DMS 273 (cell line): ENCODE measurements at regions not wholly inside any gene's neighbourhood (a gene's known extent, or its start where the extent isn't known, plus 50 kb on each side); places are given as distances from the start of the nearest gene placed in this dataset.
"Not testable (repeated sequence)": the region's sequence is repeated elsewhere in the genome, so short reads cannot be mapped to it uniquely, and the experiment has no call there.

Source experiments
- DNase-seq: peaks from one replicate; lab custom pipeline; 2025; ENCODE audit not compliant: unreplicated experiment; lab: John Stamatoyannopoulos, UW

- DNase-seq: no peak
These were observed 766.7 kb downstream of the GBE1 start for GRCh38 chr3:80994767-80995166.

- DNase-seq: no peak
These were observed 767.3 kb downstream of the GBE1 start for GRCh38 chr3:80994085-80994665.

- DNase-seq: no peak
These were observed 768.1 kb downstream of the GBE1 start for GRCh38 chr3:80993241-80993945.

- no peak for DNase-seq
These were observed 777.7 kb downstream of the GBE1 start for GRCh38 chr3:80983753-80984152.

- DNase-seq: no peak
These were observed 783.1 kb downstream of the GBE1 start for GRCh38 chr3:80978216-80978969.

- no peak for DNase-seq
These were observed 791.2 kb downstream of the GBE1 start for GRCh38 chr3:80970292-80970691.

- no peak for DNase-seq
These were observed 831.9 kb downstream of the GBE1 start for GRCh38 chr3:80929576-80929975.

GRCh38 chr3:80914854-80915253, 846.6 kb downstream of the GBE1 start:
- DNase-seq: no peak

- DNase-seq: no peak
These were observed 863.2 kb downstream of the GBE1 start for GRCh38 chr3:80898211-80898610.

- DNase-seq: not testable (repeated sequence)
These were observed 864.4 kb downstream of the GBE1 start for GRCh38 chr3:80897005-80897404.

GRCh38 chr3:80890571-80890970, 870.9 kb downstream of the GBE1 start:
- DNase-seq: no peak

GRCh38 chr3:80889535-80889934, 871.9 kb downstream of the GBE1 start:
- DNase-seq: no peak

- no peak for DNase-seq
These were observed 890.9 kb downstream of the GBE1 start for GRCh38 chr3:80870476-80871041.

- DNase-seq: no peak
These were observed 906.0 kb downstream of the GBE1 start for GRCh38 chr3:80855482-80855881.

- DNase-seq: no peak
These were observed 925.0 kb downstream of the GBE1 start for GRCh38 chr3:80836395-80836794.

- DNase-seq: no peak
These were observed 953.9 kb downstream of the GBE1 start for GRCh38 chr3:80807577-80807976.

GRCh38 chr3:80806673-80807072, 954.8 kb downstream of the GBE1 start:
- DNase-seq: no peak

GRCh38 chr3:80788914-80789313, 972.5 kb downstream of the GBE1 start:
- DNase-seq: no peak

- DNase-seq: no peak
These were observed 975.6 kb downstream of the GBE1 start for GRCh38 chr3:80785875-80786274.

- peak; percentile 19 for DNase-seq
These were observed 976.0 kb downstream of the GBE1 start for GRCh38 chr3:80785475-80785874.

- no peak for DNase-seq
These were observed 990.4 kb downstream of the GBE1 start for GRCh38 chr3:80771085-80771484.
